OCI-LY1 (cell line): ENCODE measurements at regions not wholly inside any gene's neighbourhood (a gene's known extent, or its start where the extent isn't known, plus 50 kb on each side); places are given as distances from the start of the nearest gene placed in this dataset.

Experiments
- H2AFZ ChIP-seq: fragments of 200-600 bp; sonication (generic), shearing (Covaris generic); 2 replicates; pipeline ENCODE4 v1.6.0; 2014; ENCODE audit warnings: antibody characterized with exemption, mild to moderate bottlenecking, low read length
- H3F3A ChIP-seq: fragments of 200-600 bp; sonication (generic), shearing (Covaris generic); 2 replicates; pipeline ENCODE4 v1.6.0; 2014; ENCODE audit warnings: mild to moderate bottlenecking, antibody characterized with exemption, low read length, moderate library complexity; ENCODE audit not compliant: insufficient read depth
- H3K27ac ChIP-seq: fragments of 200-600 bp; sonication (generic); 2 replicates; pipeline ENCODE4 v1.5.1; 2014; ENCODE audit warnings: low read length, mixed run types, mild to moderate bottlenecking, low read depth; ENCODE audit not compliant: poor library complexity, severe bottlenecking
- H3K27me3 ChIP-seq: fragments of 200-600 bp; sonication (generic); 2 replicates; pipeline ENCODE4 v1.6.0; 2014; ENCODE audit warnings: antibody characterized with exemption, mild to moderate bottlenecking, low read length, moderate library complexity; ENCODE audit not compliant: insufficient read depth
- H3K36me3 ChIP-seq: fragments of 200-600 bp; sonication (generic); 2 replicates; pipeline ENCODE4 v1.6.1; 2014; ENCODE audit warnings: mild to moderate bottlenecking, antibody characterized with exemption, low read length, moderate library complexity, mixed read lengths; ENCODE audit not compliant: insufficient read depth
- H3K4me1 ChIP-seq: fragments of 200-600 bp; sonication (generic); 2 replicates; pipeline ENCODE4 v1.5.1; 2014; ENCODE audit warnings: mild to moderate bottlenecking, low read length, moderate library complexity; ENCODE audit not compliant: insufficient read depth, severe bottlenecking
- H3K4me2 ChIP-seq: fragments of 200-600 bp; sonication (generic), shearing (Covaris generic); 2 replicates; pipeline ENCODE4 v1.6.1; 2014; ENCODE audit warnings: low read length
- H3K4me3 ChIP-seq: fragments of 200-600 bp; sonication (generic); 2 replicates; pipeline ENCODE4 v1.5.1; 2014; ENCODE audit warnings: low read length, low read depth, mild to moderate bottlenecking, mixed read lengths; ENCODE audit not compliant: poor library complexity, severe bottlenecking
- H3K79me2 ChIP-seq: fragments of 200-600 bp; shearing (Covaris generic); 2 replicates; pipeline ENCODE4 v1.6.1; 2016; ENCODE audit warnings: mixed run types, low read length, mixed read lengths; ENCODE audit not compliant: insufficient read depth
- H3K9ac ChIP-seq: fragments of 200-600 bp; sonication (generic), shearing (Covaris generic); 2 replicates; pipeline ENCODE4 v1.6.1; 2014; ENCODE audit warnings: mild to moderate bottlenecking, low read length, mixed read lengths
- H3K9me2 ChIP-seq: fragments of 200-600 bp; sonication (generic), shearing (Covaris generic); 2 replicates; pipeline ENCODE4 v1.6.1; 2014; ENCODE audit warnings: low read depth, mild to moderate bottlenecking, low read length, mixed read lengths
- H3K9me3 ChIP-seq: fragments of 200-600 bp; shearing (Covaris generic); 2 replicates; pipeline ENCODE4 v1.6.1; 2014; ENCODE audit warnings: low read length, mixed read lengths
- H4K20me1 ChIP-seq: fragments of 200-600 bp; sonication (generic), shearing (Covaris generic); 2 replicates; pipeline ENCODE4 v1.6.0; 2016; ENCODE audit warnings: mild to moderate bottlenecking, low read length; ENCODE audit not compliant: insufficient read depth
- EZH2 ChIP-seq: fragments of 200-600 bp; sonication (generic), shearing (Covaris generic); IDR thresholded peaks from 2 replicates; pipeline ENCODE4 v1.8.0; 2017; ENCODE audit warnings: borderline replicate concordance, mixed run types, mild to moderate bottlenecking, antibody characterized with exemption, low read length, moderate library complexity, mixed read lengths
- TF ChIP-seq, protein P1 (sequence below): fragments of 200-600 bp; sonication (generic), shearing (Covaris generic); IDR thresholded peaks from 2 replicates; pipeline ENCODE4 v1.5.1; 2017; ENCODE audit warnings: mild to moderate bottlenecking, antibody characterized with exemption, low read length, moderate library complexity, mixed read lengths

GRCh38 chr2:121137571-121137970, 147.4 kb downstream of the TFCP2L1 start:
- H3K9ac ChIP-seq, result no peak overlapping the region
- H3K9me3 ChIP-seq, result no peaks in the 10 kb centered on the region
- H3K4me1 ChIP-seq, result no peaks in the 10 kb centered on the region
- H3K79me2 ChIP-seq, result no peaks in the 10 kb centered on the region
- no peaks in the 10 kb centered on the region for H3K36me3 ChIP-seq
- TF ChIP-seq, protein P1, sequence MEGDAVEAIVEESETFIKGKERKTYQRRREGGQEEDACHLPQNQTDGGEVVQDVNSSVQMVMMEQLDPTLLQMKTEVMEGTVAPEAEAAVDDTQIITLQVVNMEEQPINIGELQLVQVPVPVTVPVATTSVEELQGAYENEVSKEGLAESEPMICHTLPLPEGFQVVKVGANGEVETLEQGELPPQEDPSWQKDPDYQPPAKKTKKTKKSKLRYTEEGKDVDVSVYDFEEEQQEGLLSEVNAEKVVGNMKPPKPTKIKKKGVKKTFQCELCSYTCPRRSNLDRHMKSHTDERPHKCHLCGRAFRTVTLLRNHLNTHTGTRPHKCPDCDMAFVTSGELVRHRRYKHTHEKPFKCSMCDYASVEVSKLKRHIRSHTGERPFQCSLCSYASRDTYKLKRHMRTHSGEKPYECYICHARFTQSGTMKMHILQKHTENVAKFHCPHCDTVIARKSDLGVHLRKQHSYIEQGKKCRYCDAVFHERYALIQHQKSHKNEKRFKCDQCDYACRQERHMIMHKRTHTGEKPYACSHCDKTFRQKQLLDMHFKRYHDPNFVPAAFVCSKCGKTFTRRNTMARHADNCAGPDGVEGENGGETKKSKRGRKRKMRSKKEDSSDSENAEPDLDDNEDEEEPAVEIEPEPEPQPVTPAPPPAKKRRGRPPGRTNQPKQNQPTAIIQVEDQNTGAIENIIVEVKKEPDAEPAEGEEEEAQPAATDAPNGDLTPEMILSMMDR, result no peak
- TF ChIP-seq EZH2, result no peak
- H2AFZ ChIP-seq, result no peak overlapping the region
- H4K20me1 ChIP-seq, result no peaks in the 10 kb centered on the region
- no peak overlapping the region for H3K4me2 ChIP-seq
- no peak overlapping the region for H3K4me3 ChIP-seq
- H3K27ac ChIP-seq, result no peak overlapping the region
- H3K27me3 ChIP-seq, result no peaks in the 10 kb centered on the region
- no peaks in the 10 kb centered on the region for H3K9me2 ChIP-seq
- no peaks in the 10 kb centered on the region for H3F3A ChIP-seq

DNA sequence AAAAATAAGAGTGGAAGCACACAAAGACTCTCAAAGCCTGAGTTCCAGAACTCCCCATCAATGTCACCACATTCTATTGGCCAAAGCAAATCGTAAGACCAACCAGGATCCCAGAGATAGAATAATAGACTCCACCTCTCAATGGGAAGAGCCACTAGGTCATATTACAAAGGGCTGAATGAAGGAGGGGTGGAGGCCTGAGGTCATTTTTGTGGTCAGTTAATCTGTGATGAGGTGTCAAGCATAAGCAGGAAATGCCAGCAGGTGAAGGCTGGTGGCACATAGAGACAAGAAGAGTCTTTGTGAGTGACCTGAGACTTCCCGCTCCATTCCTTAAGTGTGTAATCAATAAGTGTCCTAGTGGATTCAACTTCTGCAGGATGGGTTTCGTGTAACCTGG, 144.3 kb downstream of the TFCP2L1 start:
- no peak overlapping the region for H2AFZ ChIP-seq

DNA sequence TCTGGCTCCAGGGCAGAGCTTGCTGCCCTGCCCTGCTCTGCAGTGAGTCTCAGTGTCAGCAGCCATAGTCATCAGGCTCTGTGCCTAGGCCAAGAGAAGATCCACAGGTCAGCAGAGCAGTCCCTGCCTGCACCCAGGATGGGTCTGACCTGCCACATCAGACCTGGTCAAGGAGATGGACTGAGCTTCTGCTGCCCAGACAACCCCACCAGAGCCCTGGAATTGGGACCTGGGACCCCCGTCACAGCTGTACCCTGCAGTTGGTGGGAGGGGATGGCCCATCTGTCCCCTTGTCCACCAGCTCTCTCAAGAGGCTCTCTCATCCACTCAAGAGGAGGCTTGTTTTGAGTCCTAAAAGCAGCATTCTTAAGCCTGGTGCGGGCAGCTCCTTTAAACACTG, 142.6 kb downstream of the TFCP2L1 start:
- Histone ChIP-seq H3K36me3 (no peaks in the 10 kb centered on the region), H3K4me1 (no peaks in the 10 kb centered on the region), H3K4me2 (no peak overlapping the region), H3K27me3 (no peaks in the 10 kb centered on the region), H3F3A (no peaks in the 10 kb centered on the region), H3K9me2 (no peaks in the 10 kb centered on the region), H3K79me2 (no peaks in the 10 kb centered on the region), H3K9ac (no peak overlapping the region), H3K9me3 (no peaks in the 10 kb centered on the region), H2AFZ (no peak overlapping the region), H3K4me3 (no peak overlapping the region), H3K27ac (no peak overlapping the region), H4K20me1 (no peaks in the 10 kb centered on the region)
- no peak for TF ChIP-seq EZH2

More for the DNA sequence above, 144.3 kb downstream of the TFCP2L1 start:
- Histone ChIP-seq H3K9me2 (no peaks in the 10 kb centered on the region), H3K4me1 (no peaks in the 10 kb centered on the region), H3K27me3 (no peaks in the 10 kb centered on the region), H4K20me1 (no peaks in the 10 kb centered on the region), H3K4me3 (no peak overlapping the region), H3F3A (no peaks in the 10 kb centered on the region), H3K36me3 (no peaks in the 10 kb centered on the region), H3K27ac (no peak overlapping the region), H3K9ac (no peak overlapping the region), H3K4me2 (no peak overlapping the region), H3K9me3 (no peaks in the 10 kb centered on the region), H3K79me2 (no peaks in the 10 kb centered on the region)
- TF ChIP-seq EZH2, result no peak
- TF ChIP-seq, protein P1, result no peak

- no peaks in the 10 kb centered on the region for H3K27me3 ChIP-seq
- TF ChIP-seq, protein P1, result no peak
- TF ChIP-seq EZH2, result no peak
- H3K9me2 ChIP-seq, result no peaks in the 10 kb centered on the region
- H4K20me1 ChIP-seq, result no peaks in the 10 kb centered on the region
- no peak overlapping the region for H3K27ac ChIP-seq
- no peaks in the 10 kb centered on the region for H3K9me3 ChIP-seq
- no peak overlapping the region for H2AFZ ChIP-seq
- no peaks in the 10 kb centered on the region for H3K4me1 ChIP-seq
- H3K4me2 ChIP-seq, result no peak overlapping the region
- no peaks in the 10 kb centered on the region for H3F3A ChIP-seq
- no peak overlapping the region for H3K4me3 ChIP-seq
- no peaks in the 10 kb centered on the region for H3K79me2 ChIP-seq
- H3K9ac ChIP-seq, result no peak overlapping the region
- H3K36me3 ChIP-seq, result no peaks in the 10 kb centered on the region
Measured at GRCh38 chr2:121144111-121144510, 140.9 kb downstream of the TFCP2L1 start.
